NCI-H2196 (cell line): ENCODE measurements at regions not wholly inside any gene's neighbourhood (a gene's known extent, or its start where the extent isn't known, plus 50 kb on each side); places are given as distances from the start of the nearest gene placed in this dataset.

Experiments
- DNase-seq: peaks from one replicate; lab custom pipeline; 2025; ENCODE audit not compliant: unreplicated experiment; lab: John Stamatoyannopoulos, UW

DNA sequence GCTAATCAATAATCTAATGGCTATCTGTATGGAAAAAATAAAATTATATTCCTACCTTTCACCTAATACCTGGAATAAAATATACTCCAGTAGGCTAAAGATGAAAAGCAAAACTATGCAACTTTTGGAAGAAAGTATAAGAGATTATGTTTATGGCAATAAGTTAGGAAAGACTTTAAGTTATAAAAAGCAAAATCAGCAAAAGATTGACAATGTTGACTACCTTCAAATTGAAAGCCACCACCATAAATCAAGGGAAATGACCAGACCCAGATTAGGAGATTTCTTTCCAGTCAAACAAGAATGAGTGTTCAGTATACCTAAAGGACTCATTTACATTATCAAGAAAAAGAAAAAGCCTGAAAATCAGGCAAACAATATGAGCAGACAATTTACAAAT lies 159.1 kb upstream of the ZBED5 start:
- no peak for DNase-seq

DNA sequence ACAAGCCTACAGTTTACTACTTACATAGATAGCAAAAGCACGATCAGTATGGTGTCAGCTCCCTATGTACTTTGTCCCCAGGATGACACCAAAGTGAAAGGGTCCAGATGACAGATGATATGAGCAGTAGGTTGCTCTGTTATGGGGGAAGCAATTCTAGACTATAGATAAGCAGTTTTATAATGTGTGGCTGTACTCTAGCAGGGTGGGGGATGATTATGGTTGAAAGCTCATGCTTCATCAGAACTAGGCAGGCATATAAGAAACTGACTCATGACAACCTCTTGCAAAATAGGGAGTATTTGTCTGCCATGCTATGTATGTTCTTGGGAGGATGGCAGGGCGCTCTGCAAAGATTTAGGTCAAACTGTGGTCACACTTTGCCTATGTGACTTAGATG lies 158.2 kb upstream of the ZBED5 start:
- no peak for DNase-seq

DNA sequence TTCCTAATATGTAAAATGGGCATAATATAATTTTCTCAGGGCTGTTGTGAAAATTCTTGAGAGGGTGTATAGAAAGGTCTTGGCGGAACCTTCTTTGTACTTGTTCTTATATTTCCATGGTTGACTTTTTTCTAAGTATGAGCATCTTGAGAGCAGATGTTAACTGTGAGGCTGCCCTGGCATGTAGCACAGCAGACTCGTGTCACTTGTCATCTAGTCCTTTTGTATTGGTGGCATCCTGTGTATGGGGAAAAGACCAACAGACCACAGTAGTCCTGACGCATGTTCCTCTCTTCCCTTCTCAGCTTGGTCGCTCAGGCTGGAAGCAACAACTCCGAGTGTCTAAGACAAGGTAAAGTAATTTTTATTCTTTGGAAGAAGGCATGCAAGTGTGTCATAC lies 153.8 kb upstream of the ZBED5 start:
- DNase-seq: no peak

DNA sequence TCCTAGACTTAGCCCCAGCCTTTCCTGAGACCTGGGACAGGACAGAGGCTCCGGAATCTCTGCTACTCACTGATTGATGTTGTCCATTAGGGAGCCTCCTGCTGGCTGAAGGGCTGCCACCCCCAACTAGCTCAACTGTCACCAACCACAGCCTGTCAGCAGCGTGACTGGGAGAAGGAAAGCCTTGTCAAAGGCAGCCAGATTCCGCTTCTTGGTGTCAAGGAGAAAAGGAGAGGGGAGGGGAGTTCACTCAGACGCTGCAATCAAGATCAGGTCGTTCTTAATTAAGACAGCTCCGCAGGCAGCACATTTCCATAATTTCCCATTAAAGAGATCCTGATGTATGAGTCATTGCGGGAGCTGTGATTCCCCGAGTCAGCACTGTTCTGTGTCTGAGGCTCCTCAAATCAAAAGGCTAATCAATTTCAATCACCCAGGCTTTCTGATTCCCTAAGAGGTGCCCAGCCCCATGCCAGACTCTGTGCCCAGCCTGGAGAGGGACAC lies 152.8 kb upstream of the ZBED5 start:
- no peak for DNase-seq

DNA sequence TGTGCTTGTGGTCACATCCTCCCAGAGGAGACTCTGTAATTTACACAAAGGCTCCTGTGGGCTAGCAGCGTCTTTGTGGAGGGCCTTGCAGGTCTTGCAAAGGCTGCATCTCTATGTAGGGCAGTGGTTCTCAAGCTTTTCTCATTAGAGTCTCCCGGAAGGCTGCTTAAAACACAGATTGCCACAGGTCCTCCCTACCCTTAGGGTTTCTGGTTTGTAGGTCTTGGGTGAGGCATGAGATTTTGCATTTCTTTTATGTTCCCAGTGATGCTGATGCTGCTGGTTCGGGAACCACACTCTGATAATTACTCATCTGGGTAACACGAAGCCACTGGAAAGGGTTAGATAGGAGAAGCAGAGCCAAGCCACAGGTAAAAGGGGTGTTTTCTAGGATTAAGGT lies 151.3 kb upstream of the ZBED5 start:
- no peak for DNase-seq

DNA sequence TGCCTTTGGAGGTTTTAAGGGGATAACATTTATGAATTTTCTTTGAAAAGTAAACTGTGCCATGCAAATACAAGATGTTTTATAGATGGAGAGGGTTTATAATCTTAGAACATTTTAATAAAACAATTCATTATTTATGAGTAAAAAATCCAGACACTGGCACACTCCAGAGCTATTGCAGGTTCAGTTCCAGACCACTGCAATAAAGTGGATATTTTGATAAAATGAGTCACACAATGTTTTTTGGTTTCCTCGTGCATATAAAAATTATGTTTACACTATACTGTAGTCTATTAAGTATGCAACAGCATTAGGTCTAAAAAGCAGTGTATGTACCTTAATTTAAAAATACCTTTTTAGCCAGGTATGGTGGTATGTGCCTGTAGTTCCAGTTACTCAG lies 146.2 kb upstream of the ZBED5 start:
- no peak for DNase-seq

DNA sequence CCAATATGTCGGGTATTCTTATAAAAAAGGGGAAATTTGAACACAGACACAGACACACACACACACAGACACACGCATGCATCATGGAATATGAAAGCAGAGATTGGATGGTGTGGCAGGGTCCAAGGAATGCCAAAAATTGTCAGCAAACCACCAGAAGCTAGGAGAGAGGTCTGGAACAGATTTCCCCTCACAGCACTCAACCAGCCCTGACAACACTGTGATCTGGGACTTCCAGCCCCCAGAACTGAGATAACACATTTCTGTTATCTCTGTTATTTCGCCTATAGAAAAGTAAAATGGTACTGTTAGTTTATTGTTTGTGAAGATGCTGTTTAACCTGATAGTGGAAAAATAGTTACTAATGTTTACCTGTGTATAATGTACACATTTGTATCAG lies 145.4 kb upstream of the ZBED5 start:
- no peak for DNase-seq

DNA sequence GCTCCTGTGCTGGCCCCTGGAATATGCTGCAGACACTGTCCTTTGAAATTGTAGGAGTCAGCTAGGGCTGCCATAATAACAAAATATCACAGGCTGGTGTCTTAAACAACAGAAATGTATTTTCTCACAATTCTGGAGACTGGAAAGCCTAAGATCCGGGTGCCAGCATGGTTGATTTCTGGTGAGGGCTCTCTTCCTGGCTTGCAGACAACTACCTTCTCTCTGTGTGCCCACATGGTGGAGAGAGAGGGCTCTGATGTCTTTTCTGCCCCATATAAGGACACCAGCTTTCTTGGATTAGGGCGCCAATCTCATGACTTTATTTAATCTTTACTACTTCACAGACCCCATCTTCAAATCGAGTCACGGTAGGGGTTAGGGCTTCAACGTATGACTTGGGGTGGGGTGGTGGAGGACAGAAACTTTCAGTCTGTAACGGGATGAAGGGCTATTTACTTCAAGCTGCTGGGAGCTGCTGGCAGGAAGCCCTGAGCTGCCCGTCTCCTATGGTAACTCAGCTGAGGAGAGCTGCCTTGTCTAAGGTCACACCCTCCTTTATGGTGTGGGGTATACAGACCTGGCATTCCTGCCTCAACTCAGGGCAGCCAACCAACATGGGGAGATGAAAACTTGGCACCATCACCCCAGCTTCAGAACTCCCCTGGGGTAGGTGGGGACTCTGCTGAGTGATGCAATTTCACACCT lies 142.9 kb upstream of the ZBED5 start:
- no peak for DNase-seq

DNA sequence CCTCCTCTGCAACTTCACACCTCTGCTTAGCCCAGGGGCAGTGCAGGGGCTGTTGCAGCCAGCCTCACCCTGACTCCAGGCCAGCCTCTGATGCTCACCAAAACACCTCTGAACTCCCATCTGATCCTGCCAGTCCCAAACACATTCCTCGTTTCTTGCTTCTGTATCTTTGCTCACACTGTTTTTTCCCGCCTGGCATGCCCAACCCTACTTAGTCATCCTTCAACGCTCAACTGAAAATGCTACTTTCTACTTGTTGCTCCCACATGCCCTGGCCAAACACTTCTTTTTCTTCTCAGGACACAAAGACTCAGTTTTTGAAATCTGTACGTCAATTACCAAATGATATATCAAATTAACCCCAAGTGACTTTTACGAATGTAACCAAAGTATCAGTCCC lies 140.8 kb upstream of the ZBED5 start:
- no peak for DNase-seq

DNA sequence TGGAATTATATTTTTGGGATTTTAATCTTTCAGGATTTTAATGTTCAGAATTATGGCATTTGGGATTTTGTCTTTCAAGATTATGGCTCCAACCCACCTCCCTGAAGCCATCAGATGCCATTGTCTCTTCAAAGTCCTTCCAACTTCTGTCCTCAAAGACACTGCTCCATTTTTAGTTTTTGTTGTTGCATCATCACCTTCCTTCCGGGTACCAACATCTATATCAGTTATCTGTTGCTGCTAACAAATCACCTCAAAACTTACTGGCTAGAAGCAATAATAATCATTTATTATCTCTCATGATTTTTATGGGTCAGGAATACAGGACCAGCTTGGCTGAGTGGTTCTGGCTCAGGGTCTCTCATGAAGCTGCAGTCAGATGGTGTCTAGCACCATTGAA lies 138.8 kb upstream of the ZBED5 start:
- DNase-seq: no peak

DNA sequence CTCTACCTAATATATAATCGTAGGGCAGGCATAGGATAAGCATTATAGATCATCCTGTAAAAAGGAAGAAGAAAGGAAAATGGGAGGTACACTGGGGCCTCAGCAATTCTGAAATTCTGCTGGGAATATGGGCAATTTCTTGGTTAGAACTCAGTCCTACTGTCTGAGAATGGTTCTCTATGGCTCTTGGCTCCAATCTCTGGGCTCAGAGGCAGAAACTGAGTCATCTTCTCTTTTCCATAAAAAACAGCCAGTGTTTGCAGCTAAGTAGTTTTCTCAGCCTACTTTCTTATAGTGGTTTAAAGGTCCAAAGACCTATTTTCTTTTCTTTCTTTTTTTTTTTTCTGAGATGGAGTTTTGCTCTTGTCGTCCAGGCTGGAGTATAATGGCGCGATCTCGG lies 135.8 kb upstream of the ZBED5 start:
- DNase-seq: no peak

DNA sequence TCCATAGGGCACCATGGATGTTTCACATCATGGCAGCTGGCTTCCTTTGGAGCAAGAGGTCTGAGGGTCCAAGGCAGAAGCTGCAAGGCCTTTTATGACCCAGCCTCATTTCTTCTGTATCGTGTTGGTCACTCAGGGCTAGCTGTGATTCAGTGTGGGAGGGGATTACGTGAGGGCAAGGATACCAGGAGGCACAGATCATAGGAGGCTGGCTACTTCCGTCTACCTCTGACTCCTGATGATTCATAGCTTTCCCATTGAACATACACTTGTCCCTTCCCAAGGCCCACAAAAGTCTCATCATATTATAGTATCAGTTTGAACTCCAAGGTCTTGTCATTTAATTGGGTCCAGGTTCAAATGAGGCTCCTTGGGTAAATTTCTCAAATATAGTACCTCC lies 135.3 kb upstream of the ZBED5 start:
- no peak for DNase-seq

DNA sequence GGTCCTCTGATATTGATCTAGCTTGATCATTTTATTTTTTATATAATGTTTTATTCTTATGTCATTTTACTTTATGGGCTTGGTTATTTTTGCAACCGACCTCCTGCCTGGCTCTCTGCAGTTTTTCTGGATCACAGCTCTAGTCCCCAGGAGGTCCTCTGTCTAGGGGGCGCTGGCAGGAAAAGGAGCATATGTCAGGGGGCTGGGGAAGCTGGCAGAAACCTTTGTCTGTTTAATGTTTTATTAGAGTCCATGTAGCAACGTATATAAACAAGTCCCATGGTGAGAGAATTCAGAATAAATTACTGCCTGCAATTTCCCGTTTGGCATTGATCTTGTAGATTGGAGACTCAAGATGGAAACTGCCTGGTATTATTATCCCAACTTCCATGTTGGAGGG lies 133.5 kb upstream of the ZBED5 start:
- no peak for DNase-seq

DNA sequence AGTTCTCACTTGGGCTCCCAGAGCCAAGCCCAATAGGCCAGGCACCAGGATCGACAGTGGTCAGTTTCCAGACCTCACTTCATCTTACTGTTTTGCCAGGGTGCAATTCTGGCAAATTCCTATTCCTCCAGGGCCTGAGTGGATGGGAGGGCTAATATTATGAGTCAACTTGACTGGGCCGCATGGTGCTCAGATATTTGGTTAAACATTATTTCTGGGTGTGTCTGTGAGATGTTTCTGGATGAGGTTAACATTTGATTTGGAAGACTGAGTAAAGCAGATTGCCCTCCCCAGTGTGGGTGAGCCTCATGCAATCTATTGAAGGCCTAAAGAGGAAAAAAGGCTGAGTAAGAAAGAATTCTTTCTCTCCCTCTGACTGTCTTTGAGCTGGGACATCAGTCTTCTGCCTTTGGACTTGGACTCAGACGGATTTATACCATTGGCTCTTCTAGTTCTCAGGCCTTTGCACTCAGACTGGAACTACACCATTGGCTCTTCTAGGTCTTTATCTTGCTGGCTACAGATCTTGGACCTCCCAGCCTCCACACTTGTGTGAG lies 132.9 kb upstream of the ZBED5 start:
- no peak for DNase-seq

DNA sequence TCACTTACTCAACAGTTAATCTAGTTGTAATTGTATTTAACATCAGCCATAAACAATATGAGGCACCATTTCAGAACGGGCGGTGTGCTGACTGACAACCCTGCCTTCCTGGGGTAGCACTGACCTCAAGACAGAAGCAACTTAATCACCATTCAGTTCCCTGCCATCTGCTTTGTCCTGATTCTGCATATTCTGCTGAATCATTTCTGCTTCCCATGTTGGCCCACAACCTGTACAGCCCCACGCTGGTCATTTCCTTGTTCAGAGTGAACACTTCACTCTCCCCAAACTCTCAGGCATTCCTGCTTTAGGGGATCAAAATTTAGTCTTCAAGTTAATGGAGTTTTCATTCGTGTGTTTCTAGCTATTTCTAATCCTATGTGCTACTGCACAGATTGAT lies 132.3 kb upstream of the ZBED5 start:
- DNase-seq: no peak

DNA sequence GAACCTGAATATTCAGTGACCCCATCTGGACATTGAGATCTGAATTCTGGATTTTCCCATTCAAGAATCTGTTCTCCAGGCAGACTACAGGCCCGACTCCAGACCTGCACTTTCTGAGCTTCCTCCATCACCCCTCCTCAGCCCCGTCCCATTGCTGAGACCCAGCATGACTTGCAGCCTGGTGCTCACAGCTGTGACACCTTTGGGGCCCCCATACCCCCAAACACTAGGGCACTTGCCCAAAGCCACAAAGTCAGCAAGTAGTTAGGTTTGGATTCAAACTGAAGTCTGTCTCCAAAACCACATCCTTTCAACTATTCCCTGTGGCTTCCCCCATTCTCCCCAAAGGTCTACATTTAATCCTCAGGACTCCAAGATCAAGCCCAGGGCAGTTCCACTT lies 128.2 kb upstream of the ZBED5 start:
- no peak for DNase-seq

DNA sequence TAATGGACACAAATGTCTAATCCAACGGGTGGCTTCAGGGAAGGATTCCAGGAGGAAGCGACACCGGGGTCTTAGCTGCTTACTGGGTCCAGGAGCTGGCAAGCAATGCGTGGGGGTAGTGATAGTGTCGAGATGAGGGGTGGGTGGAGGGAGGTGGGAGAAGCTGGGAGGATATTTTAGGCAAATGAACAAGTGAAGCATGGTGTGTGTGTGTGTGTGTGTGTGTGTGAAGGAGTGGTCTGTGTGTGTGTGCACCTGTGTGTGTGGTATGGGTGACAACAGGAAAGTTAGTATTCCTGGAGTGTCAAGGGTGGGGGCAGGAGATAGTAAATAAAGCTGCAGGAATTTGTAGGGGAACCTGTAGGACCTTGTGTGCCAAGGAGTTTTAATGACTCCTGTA lies 126.9 kb upstream of the ZBED5 start:
- no peak for DNase-seq

DNA sequence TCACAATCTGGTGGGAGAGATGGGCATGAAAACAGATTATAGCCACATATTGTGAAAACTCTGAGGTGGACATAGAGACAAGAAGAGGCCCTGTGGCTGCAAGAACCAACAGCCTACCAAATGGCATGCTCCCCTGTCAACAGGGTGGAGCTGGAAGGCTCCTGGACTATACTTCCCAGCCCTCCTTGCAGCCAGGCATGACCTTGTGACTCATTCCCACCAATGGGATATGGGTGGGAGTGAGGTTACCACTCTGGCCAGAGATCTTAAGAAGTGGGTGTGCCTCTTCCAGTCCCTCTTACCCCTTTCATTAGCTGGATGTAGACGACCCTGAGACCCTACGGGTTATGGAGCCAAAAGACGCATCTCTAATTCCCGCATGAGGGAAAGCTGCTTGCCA lies 126.4 kb upstream of the ZBED5 start:
- no peak for DNase-seq

DNA sequence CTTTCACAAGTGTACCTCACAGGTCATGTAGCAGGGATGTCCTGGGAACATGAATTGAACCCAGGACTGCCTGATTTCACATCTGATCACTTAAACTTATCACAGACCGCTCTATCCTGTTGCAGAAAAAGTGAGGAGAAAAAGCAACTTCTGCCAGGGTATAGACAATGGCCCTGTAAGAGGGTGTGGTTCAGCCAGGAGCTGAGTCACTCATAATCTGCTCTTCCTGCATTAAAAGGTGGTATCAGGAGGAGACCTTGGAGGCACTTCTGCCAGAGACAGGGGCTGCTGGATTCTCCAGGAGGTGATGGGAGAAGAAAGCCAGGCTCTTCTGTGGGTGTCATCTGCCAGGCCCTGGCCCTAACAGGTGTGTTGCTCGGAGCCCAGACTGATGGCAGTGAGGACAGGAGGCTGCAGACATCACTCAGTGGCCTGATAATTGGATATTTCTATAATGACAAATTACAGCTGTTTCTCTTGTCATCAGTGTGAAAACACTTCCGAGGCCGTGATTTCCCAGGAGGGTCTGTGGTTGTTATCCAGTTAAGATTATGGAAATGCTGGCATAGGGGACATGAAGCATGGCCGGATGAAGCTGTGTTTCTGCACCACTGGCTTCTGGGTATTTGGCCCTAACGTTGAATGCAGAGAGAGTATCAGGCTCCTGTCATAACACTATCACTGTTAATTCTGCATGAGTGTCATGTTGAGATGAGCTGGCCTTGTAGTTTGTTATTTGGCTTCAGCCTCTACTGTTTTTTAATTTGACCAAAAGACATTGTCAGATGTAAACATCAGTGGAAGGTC lies 125.1 kb upstream of the ZBED5 start:
- no peak for DNase-seq

DNA sequence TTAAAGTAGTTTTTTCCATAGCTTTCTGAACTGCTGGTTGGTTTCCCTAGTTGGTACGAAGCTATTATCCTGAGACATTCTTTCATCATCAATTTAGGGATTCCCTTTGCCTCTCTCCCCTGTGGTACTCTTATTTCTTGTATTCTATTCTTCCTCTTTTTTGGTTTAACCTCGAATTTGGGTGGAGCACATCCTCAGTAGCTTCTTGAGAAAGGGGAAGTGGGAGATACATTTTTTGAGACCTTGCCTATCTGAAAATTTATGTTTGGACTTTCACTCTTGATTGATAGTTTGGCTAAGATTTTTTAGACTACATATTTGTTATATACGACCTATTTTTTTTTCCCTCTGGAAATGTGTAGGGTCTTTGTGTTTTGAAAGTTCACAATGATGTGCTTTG lies 121.7 kb upstream of the ZBED5 start:
- no peak for DNase-seq

DNA sequence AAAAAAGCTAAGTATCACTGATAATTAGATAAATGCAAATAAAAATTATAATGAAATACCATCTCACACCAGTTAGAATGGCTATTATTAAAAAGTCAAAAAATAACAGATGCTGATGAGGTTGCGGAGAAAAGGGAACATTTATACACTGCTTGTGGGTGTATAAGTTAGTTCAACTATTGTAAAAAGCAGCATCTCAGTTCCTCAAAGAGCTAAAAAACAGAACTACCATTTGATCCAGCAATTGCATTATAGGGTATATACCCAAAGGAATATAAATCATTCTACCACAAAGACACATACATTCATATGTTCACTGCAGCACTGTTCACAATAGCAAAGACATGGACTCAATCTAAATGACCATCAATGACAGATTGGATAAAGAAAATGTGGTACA lies 120.3 kb upstream of the ZBED5 start:
- no peak for DNase-seq

DNA sequence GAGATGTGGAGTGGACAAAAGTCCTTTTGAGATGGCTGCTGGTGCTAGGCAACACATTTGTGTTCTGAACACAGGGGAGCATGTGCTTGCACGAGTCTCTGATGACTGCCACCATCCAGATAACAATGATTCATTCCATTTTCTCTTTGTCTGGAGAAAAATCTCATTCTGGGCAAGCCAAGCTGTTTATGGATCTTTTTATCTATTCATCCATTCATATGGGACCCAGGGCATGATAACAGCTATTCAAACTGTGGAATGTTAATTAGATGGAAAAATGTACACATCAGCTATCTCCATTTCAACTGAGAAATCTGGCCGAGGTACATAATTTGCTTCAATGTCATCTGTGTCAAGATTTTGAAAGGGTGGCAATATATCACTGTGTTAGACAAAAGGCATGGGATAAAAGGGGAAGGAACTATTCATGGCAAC lies 117.5 kb upstream of the ZBED5 start:
- DNase-seq: peak; percentile 34
